ENCODE measurements at regions not wholly inside any gene's neighbourhood (a gene's known extent, or its start where the extent isn't known, plus 50 kb on each side); places are given as distances from the start of the nearest gene placed in this dataset.
"Not testable (repeated sequence)": the region's sequence is repeated elsewhere in the genome, so short reads cannot be mapped to it uniquely, and the experiment has no call there.

DNA sequence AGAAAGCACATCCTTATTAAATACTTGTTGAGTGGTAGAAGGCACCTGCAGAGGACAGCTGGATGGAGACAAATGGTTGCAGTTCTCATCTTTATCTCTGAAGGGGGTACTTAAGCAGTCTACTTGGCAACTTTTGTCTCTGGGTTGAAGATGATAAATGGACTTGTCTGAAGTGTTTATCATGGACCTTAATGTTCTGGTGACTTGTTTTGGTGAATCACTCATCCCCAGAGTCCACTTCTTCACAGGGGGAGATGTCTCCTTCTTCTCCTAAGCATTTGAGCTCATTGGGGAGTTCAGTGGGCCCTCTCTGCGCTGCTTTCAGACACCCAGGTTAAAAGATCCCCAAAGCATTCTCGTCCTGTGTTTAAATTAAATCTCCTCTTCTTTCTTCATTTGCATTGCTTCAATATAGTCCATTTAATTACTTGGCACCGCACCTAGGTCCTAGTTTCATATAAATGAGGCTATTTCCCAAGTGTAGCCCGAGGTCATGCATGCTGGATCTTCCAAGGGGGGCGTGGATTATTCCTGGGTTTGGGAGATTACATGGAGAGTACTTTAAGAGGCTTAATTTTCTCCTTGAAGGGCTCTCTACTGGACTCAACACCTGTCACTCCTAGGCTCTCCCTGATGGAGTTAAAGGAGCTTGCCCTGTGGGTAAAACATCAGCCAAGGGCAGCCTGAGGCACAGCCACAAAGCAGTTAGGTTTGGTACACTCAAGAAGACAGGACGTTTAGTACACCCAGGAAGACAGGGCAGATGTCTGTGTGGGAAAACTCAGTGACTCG is 239.3 kb upstream of the C2CD4B start:
- DNase-seq (ENCODE audit: extremely low read depth in 1 of 2, low read depth in 1 of 2): no peak

DNA sequence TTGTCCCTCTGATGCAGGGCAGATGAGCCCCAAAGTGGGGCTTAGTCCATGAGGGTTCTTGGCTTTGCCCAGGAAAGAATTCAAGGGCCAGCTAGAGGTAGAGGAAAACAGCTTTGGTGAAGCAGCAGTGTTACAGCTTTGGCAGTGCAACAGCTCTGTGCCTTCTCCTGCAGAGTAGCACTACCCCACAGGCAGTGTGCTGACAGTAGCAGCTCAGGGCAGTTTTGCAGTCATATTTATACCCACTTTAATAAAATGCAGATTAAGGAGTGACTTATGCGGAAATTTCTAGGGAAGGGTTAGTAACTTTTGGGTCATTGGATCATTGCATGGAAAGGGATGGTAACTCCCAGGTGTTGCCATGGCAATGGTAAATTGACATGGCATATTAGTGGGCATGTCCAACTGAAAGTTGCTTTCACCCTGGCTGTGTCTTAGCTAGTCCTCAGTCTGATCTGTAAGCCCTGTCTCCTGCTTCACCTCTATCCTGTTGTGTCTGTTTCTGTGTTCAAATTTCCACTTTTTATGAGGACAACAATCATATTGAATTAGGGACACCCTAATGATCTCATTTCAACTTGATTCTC is 241.3 kb upstream of the C2CD4B start:
- no peak for DNase-seq (ENCODE audit: extremely low read depth in 1 of 2, low read depth in 1 of 2)

DNA sequence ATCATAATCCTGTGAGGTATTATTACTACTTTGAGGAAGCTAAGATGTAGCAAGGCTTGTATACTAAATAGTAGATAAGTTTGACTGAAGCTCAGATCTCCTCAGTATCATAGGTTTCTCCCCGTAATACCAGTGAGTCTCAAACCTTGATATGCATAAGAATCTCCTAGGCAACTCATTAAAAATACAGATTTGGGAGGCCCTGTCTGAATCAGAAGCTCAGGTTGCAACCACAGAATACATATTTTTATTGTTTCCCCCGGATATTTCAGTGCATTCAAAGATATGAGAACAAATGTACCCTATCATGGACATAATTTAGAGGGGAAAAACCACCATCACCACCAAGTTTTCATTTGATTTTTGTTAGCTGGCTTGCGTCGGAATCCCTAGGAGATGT is 242.1 kb upstream of the C2CD4B start:
- no peak for DNase-seq (ENCODE audit: extremely low read depth in 1 of 2, low read depth in 1 of 2)

DNA sequence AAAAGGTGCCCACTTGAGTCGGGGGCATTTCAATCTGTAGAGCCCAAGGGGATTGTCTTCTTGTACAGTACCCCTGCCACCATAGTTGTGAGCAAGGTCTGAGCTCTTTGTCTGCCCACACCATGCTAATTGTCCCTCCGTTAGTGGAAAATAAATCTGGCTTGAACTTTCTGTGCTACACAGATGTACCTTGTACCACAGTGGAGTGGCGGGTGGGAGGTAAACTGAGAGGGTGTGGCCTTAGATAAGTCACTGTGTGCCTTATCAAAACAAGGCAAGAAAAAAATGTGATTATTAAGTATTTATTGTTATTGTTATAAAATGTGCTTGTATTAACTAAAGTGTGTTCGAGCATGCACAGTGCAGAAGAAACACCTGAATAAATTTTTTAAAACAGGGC is 242.9 kb upstream of the C2CD4B start:
- no peak for DNase-seq (ENCODE audit: extremely low read depth in 1 of 2, low read depth in 1 of 2)

DNA sequence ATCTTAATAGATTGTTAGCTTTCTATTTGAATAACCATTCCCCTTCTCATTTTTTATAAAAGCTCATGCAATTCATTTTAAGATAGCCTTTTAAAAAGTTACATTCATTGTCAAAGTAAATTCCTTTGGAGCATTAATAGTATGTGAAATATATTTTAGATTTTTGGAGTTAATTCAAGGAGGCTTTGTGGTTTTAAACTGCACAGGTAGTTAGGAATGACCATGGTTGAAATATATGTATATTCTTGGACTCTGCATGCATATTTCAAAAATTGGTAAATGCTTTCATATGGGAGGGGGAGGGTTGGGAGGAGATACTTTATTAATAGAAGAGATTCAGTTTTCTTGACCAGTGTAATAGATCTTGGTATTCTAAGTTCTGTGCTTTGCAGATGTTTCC is 244.4 kb upstream of the C2CD4B start:
- no peak for DNase-seq (ENCODE audit: extremely low read depth in 1 of 2, low read depth in 1 of 2)

DNA sequence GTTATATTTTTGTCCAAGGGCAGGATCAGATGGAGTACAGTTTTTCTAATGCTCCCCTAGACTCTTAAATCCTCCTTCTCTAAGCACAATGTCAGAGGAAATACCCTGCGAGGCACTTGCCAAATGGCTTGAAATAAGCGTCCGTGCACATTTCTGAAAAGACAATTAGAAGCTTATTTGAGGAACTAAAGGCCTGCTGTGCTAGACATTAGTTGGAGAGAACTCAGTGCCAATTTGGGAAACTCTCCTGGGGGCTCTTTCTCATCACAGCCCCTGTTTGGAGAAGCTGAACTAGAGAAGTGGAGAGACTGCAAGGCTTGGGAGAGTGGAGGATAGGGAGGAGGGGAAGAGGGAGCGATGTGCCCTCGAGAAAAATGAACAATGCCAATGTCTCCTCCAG is 247.6 kb upstream of the C2CD4B start:
- no peak for DNase-seq (ENCODE audit: extremely low read depth in 1 of 2, low read depth in 1 of 2)

DNA sequence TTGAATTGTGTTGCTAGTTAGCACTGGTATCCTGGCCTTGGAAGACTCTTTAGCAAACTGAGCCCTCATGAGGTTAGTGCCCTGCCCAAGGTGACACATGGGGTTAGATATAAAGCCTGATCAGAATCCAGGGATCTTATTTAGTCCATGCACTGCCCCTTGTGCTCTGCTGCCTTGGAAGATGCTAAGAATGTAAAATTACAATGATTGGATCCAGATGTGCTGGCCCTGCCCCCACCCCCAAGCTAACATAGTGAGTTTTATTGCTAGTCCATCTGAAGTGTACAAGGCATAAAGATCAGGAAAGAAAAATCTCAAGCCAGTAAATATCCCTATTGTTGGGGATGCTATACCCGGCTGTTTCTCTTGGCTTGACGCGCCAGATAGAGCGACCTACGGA is 248.1 kb upstream of the C2CD4B start:
- no peak for DNase-seq (ENCODE audit: extremely low read depth in 1 of 2, low read depth in 1 of 2)

DNA sequence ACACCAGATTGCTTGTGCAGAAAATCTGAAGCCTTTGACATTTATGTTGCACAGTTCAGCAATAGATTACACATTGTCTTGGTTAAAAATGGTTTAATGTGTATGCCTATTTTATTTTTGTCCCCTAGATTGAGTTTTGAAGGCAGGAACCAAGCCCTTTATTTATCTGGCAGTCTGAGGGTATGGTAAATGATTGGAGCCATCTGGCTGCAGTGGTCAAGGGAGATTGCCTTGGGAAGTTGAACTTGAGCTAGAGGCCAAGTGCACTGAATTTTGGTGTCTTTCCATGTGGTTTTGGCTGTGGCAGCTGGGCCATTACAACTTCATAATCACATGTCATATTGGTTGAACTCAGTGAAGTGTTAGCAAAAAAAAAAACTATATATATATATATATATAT is 248.7 kb upstream of the C2CD4B start:
- DNase-seq (ENCODE audit: extremely low read depth in 1 of 2, low read depth in 1 of 2): no peak

DNA sequence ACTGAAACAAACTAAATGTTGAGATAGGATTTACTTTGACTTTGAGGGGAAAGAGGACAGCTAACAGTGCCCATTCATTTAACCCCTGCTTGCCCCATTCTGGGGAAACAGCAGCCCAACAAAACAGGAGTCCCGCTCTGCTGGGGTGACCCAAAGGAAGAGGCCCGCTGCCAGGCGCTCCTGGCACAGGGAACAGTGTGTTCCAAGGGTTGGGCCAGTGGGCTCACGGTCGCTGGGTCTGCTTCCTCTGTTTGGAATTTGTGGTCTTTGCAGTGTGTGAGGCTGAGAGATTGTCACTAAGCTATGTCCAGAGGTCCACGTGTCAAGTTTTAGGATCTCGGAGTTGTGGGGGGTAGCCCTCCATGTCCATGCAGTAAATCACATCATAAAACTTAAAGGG is 250.4 kb upstream of the C2CD4B start:
- DNase-seq (ENCODE audit: extremely low read depth in 1 of 2, low read depth in 1 of 2): no peak

DNA sequence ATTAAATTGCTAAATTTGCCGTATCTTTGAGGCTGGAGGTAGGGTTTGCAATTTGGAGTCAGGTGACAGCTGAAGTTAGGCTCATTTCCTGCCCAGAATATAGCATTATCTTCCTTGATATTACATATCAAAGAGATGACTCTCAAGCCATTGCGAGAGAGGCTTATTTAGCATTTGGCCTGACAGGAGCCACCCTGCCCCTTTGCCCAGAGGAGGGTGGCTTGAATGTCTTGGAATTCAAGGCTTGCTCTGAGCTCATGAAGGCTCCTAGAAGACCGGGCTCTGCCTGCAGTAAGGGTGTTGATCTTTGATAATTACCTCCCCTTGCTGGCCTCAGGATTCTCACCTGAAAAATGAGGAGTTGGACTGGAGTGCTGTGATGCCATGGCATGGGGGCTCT is 251.4 kb upstream of the C2CD4B start:
- DNase-seq (ENCODE audit: extremely low read depth in 1 of 2, low read depth in 1 of 2): no peak

DNA sequence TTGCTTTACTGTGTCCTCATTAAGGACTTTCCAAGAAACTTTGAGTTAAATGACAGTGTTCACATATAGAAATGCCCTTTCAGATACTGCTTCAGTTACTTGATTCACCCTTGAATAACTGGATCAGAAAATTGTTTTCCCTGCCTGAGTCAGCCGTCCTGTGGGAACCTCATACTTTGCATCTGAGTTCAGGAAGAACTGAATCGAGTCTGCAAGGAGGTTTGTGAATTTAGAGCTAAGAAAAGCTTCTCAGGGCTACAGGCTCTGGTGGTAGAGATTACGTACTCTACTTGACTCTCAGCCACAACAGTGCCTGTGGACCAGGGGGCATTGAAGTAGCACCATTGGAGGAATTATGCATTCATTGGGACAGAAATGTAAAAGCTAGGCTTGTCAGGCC is 252.4 kb upstream of the C2CD4B start:
- DNase-seq (ENCODE audit: extremely low read depth in 1 of 2, low read depth in 1 of 2): no peak

DNA sequence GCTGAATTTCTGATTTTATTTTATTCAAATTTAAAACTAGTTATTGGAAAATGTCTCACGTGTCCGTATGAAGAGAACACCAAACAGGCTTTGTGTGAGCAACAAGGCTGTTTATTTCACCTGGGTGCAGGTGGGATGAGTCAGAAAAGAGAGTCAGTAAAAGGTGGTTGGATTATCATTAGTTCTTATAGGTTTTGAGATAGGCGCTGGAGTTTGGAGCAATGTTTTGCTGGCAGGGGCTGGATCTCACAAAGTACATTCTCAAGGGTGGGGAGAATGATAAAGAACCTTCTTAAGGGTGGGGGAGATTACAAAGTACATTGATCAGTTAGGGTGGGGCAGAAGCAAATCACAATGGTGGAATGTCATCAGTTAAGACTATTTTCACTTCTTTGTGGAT is 253.4 kb upstream of the C2CD4B start:
- DNase-seq (ENCODE audit: extremely low read depth in 1 of 2, low read depth in 1 of 2): not testable (repeated sequence)

DNA sequence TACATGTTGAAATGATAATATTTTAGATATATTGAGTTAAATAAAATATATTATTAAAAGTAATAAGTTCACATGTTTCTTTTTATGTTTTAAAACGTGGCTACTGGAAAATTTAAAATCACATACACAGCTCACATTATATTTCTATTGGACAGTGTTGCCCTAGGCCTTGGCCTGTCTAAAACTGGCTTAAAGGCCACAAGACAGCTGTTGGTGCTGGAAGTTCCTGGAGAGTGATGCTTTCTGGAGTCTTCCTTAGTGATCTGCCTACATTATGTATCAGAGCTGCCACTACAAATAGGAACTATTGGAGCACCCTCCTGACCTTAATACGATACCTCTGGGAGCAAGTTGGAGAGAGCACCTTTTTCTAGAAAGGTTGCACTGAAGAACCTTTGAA is 254.1 kb upstream of the C2CD4B start:
- no peak for DNase-seq (ENCODE audit: extremely low read depth in 1 of 2, low read depth in 1 of 2)

DNA sequence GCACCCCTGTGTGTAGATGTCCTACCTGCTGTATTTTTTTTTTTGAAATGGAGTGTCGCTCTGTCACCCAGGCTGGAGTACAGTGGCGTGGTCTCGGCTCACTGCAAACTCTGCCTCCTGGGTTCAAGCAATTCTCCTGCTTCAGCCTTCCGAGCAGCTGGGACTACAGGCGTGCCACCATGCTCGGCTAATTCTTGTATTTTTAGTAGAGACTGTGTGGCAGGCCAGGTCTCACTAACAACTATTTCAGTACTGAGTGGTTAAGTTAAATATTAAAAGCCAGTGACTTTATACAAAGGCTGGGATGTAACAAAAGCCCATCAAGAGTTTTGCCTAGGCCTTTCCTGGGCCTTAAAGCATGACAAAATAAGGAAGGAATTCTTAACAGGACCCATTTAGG is 255.3 kb upstream of the C2CD4B start:
- not testable (repeated sequence) for DNase-seq (ENCODE audit: extremely low read depth in 1 of 2, low read depth in 1 of 2)

DNA sequence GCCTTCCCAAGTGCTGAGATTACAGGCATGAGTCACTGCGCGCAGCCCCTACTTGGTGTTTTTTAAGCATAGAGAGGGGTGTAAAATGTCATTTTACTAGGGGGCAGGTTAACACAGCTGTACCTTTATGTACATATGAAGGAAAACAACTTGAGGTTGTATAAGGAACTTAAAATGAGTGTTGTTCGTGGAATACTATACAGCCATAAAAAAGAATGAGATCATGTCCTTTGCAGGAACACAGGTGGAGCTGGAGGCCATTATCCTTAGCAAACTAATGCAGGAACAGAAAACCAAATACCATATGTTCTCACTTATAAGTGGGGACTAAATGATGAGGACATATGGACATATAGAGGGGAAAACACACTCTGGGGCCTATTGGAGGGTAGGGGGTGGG is 256.2 kb upstream of the C2CD4B start:
- no peak for DNase-seq (ENCODE audit: extremely low read depth in 1 of 2, low read depth in 1 of 2)

DNA sequence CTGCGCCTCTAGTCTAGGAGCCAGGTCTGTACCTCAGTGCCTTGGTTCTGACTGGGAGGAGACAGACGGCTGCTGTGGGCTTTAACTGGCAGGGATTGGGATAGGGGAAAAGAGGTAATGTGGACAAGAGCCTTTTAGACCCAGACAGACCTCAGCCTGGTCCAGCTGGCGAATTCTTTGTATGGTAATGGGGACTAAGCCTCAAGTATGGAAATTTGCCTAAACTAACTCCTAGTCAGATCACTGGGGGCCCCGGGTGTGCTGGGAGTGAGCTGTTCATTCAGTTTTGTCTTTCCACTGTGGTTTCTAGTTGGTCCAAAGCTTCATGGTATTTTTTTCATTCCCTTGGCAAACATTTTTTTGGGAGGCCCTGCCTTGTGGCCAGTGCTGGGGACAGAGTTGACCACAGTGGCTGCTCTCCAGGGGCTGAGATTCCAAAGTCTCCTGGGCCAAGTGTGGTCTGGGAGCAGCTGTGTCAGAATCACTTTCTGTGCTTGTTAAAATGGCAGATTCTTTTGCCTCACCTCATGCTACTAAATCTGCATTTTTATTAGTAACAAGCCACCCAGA is 261.4 kb upstream of the C2CD4B start:
- DNase-seq (ENCODE audit: extremely low read depth in 1 of 2, low read depth in 1 of 2): no peak

DNA sequence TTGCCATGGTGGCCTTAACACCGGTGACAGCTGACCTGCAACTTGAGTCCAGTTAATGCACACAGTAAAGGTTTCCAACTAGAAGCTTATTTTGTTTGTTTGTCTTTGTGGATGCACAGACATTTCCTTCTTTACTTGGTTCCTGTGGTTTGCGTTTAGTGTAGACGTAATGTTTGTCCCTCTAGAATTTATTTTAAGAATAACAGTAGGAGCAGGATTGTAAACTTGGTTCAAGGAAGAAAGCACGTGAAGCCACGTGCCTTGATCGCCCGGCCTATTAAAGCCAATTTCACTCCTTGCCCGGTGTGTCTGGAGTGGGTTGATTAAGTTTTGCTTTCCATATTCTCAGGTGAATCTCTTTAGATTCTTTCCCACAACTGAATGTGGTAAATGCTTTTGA is 263.2 kb upstream of the C2CD4B start:
- DNase-seq (ENCODE audit: extremely low read depth in 1 of 2, low read depth in 1 of 2): no peak

DNA sequence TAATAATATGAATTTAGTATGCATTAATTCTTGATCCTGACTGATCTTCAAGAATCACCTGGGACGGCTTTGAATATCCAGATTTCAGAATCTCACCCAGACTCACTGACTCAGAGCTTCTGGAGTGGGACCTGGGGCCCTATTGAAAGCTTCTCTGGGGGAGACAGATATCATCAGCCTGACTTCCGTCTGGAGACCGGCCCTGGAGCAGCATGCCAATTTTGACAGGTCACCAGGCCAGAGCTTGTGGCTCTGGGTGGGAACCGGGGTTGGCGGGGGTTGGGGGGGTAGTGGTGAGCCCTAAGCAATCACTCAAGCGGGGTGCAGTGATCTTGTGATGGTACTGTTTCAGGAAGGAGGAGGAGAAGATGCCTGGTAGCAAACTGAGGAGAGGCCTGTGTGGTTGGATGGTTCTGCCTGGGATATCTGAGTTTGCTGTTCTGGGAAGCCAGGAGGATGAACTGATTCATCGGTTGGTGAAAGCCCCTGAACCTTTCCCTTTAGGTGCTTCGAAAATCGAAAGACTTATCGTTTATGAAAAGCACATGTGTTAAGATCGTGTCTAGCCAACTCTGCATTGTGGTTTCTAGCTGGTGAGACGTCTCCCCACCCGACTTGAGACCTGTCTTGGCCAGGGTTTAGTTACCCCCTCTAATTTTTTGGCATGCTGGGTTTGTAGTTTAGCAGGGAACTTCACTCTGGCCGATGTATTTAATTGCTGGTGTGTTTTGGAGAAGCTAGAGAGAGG is 263.9 kb upstream of the C2CD4B start:
- DNase-seq (ENCODE audit: extremely low read depth in 1 of 2, low read depth in 1 of 2): no peak

DNA sequence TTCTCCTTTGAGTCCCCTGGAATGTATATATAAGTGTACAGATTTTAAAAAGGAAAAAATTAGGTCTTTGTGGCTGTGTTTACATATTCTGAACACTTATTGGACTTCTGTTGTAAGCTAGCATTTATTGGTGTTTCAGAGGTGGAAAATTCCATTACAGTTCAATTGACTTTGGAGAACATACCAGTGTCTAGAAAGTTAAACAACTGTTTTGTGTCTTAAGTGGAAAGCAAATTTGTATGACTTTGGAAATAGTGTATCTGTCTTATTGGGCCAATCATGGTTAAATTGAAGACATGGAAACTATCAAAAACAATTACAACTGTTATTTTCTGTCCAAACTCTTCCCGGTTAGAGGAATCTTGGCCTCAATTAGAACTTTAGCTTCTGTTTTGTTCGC is 265.0 kb upstream of the C2CD4B start:
- no peak for DNase-seq (ENCODE audit: extremely low read depth in 1 of 2, low read depth in 1 of 2)

DNA sequence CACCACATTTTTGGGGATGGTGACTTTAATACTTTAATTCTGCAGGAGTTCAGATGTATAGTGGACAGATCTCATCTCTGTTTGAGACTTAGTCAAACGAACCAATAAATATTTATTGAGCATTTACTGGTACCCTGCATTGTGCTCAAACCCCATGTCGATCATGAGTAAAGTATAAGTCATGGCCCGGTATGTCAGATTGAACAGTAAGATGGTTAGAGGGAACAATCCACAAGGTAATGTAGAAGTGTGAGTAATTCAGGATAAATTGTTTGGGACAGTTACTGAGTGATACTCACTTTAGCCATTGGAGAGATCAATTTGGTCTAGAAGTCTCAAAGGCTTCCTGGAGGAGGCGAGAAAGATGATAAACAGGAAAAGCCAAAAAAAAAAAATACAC is 265.5 kb upstream of the C2CD4B start:
- DNase-seq (ENCODE audit: extremely low read depth in 1 of 2, low read depth in 1 of 2): no peak

DNA sequence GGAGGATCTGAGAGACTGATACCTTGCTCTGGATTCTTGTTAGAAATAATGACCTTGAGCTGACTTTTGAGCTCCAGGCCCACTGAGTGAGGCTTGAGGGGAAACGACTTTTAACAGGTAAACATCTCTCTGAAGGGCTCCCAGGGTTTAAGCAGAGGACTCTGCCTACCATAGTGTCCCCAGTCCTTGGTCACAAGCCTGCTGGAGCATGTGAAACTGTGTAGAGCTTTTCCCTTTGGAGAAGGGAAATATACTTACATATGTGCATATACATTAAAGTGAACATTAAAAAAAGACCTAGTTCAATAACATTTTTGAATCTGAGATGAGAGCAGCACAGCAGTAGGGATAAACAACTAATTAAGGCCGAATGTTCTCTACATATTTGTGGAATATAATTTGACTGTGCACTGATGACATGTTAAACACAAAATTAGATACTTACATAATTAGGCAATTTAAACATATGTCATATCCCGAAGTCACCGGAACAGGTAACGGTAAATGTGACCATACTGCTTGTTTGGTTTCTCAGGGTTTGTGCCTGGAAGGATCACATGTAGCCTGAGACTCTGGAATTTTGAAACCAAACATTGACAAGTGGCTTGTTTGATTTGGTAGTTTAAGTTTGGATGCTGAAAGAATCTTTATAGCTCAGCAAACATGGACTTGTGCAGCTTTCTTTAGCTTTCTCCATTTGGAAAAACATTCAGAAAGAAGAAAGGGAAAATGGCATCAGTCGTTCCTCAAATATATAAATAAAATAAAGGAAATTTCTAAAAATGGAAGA is 266.1 kb upstream of the C2CD4B start:
- no peak for DNase-seq (ENCODE audit: extremely low read depth in 1 of 2, low read depth in 1 of 2)
